ENCODE measurements at regions not wholly inside any gene's neighbourhood (a gene's known extent, or its start where the extent isn't known, plus 50 kb on each side); places are given as distances from the start of the nearest gene placed in this dataset.

GRCh38 chr11:82270870-82271269 lies 462.8 kb downstream of the FAM181B start:
- BruUV-seq (replicated peaks): no TSS peak
- Histone ChIP-seq H3K14ac (replicated peaks; ENCODE audit: low read depth, low read length) (no peak overlapping the region), H4K5ac (ENCODE audit: low read depth, low read length) (no peak overlapping the region), H2BK120ac (ENCODE audit: low read depth, low read length) (no peak overlapping the region), H3K56ac (ENCODE audit: extremely low read depth, insufficient read depth, low read length) (no peak overlapping the region), H2BK5ac (ENCODE audit: low read depth, low read length, poor library complexity, severe bottlenecking) (no peak overlapping the region), H2AK9ac (replicated peaks; ENCODE audit: low read depth, low read length, poor library complexity) (no peak overlapping the region), H3K4ac (ENCODE audit: low read depth, low read length) (no peak overlapping the region), H3K4me1 (ENCODE audit: control insufficient read depth, insufficient read depth, low read length) (no peaks in the 10 kb centered on the region), H3K79me1 (ENCODE audit: low read depth in 1 of 2, low read length in 2 of 2) (no peaks in the 10 kb centered on the region), H3K18ac (ENCODE audit: low read depth, low read length) (no peak overlapping the region), H3K27ac (ENCODE audit: insufficient read depth, low read length) (no peak overlapping the region), H3K4me2 (ENCODE audit: low read depth, low read length) (no peak overlapping the region), H4K8ac (ENCODE audit: low read depth in 2 of 2, low read length in 2 of 2) (no peak overlapping the region), H2AK5ac (ENCODE audit: low read depth, low read length) (no peak overlapping the region), H3K9me1 (ENCODE audit: insufficient read depth, low read length) (no peaks in the 10 kb centered on the region), H2AFZ (replicated peaks; ENCODE audit: low read length, poor library complexity) (no peak overlapping the region), H3K36me3 (ENCODE audit: control insufficient read depth, insufficient read depth, low read length) (no peaks in the 10 kb centered on the region), H3K4me3 (ENCODE audit: insufficient read depth, low read depth, low read length) (no peak overlapping the region), H4K20me1 (ENCODE audit: insufficient read depth, low read length) (no peaks in the 10 kb centered on the region), H4K91ac (ENCODE audit: insufficient read depth, low read depth, low read length) (no peak overlapping the region), H3K9me3 (ENCODE audit: control insufficient read depth, insufficient read depth, low read length) (no peaks in the 10 kb centered on the region), H2BK15ac (ENCODE audit: low read depth, low read length) (no peak overlapping the region), H3K23ac (ENCODE audit: low read depth, low read length) (no peak overlapping the region), H3K27me3 (ENCODE audit: control insufficient read depth, insufficient read depth, low read length) (no peaks in the 10 kb centered on the region), H2BK20ac (ENCODE audit: low read depth, low read length) (no peak overlapping the region), H3K9ac (ENCODE audit: low read depth, low read length) (no peak overlapping the region)
- ATAC-seq (ENCODE audit: low read depth) (no peak), DNase-seq (no peak)
- intact Hi-C loops (cut with micrococcal nuclease) (no loop called here), in situ Hi-C loops (cut with MboI; ENCODE audit: low sequenced_read_pairs) (no loop called here), dilution Hi-C loops (cut with HindIII; ENCODE audit: low sequenced_read_pairs, unreplicated experiment) (no loop called here)
- TF ChIP-seq CHD1 (IDR thresholded peaks at IDR 0.05; ENCODE audit: low read depth, low read length) (no peak), USF2 (IDR thresholded peaks at IDR 0.05; ENCODE audit: low read depth, low read length) (no peak), CEBPB (IDR thresholded peaks at IDR 0.05; ENCODE audit: low read depth, low read length) (no peak), MAZ (IDR thresholded peaks at IDR 0.05; ENCODE audit: borderline replicate concordance, low read depth, low read length) (no peak), MAFK (IDR thresholded peaks at IDR 0.05; ENCODE audit: low read depth, low read length) (no peak), MXI1 (IDR thresholded peaks at IDR 0.05; ENCODE audit: borderline replicate concordance, low read depth, low read length) (no peak), SMC3 (IDR thresholded peaks at IDR 0.05; ENCODE audit: low read depth, low read length) (no peak), FOS (IDR thresholded peaks at IDR 0.05; ENCODE audit: low read depth, low read length) (no peak), ELK1 (IDR thresholded peaks at IDR 0.05; ENCODE audit: borderline replicate concordance, low read depth, low read length) (no peak), NFE2L2 (IDR thresholded peaks at IDR 0.05; ENCODE audit: low read depth, low read length) (no peak), RAD21 (IDR thresholded peaks at IDR 0.05; ENCODE audit: low read length) (no peak), CTCF (conservative IDR thresholded peaks at IDR 0.05; ENCODE audit: low read depth, low read length) (no peak), POLR2A (IDR thresholded peaks at IDR 0.05; ENCODE audit: low read depth, low read length) (no peak), RCOR1 (IDR thresholded peaks at IDR 0.05; ENCODE audit: insufficient replicate concordance, low read length) (no peak), BHLHE40 (IDR thresholded peaks at IDR 0.05; ENCODE audit: low read depth, low read length) (no peak), RFX5 (IDR thresholded peaks at IDR 0.05; ENCODE audit: low read depth, low read length) (no peak)
- WGBS, 2 experiments (ENCODE audit: extremely low coverage in 2 of 2, insufficient read length in 1 of 2): no CpG with 5 or more reads among the region's 1 CpG
- CTCF ChIA-PET: no interaction called here
- POLR2A ChIA-PET (ENCODE audit: unreplicated experiment): no interaction called here
